ENCODE measurements at regions not wholly inside any gene's neighbourhood (a gene's known extent, or its start where the extent isn't known, plus 50 kb on each side); places are given as distances from the start of the nearest gene placed in this dataset.

- no peak overlapping the region for H3K4me3 ChIP-seq (ENCODE audit: insufficient read depth, low read depth, low read length)
Observed at GRCh38 chr5:154603485-154603884, 125.5 kb upstream of the HAND1 start.

GRCh38 chr5:154603011-154603410 is 125.0 kb upstream of the HAND1 start:
- Mint-ChIP-seq H3K9me3 (ENCODE audit: unreplicated experiment) (no peaks in the 10 kb centered on the region), H3K4me1 (ENCODE audit: low read depth, unreplicated experiment) (no peaks in the 10 kb centered on the region)
- H3K4me3 ChIP-seq (ENCODE audit: insufficient read depth, low read depth, low read length) = no peak overlapping the region

More at GRCh38 chr5:154603485-154603884, 125.5 kb upstream of the HAND1 start:
- Mint-ChIP-seq H3K4me3 (ENCODE audit: unreplicated experiment) (no peak overlapping the region), H3K4me1 (ENCODE audit: low read depth, unreplicated experiment) (no peaks in the 10 kb centered on the region), H3K36me3 (ENCODE audit: low read depth, unreplicated experiment) (no peaks in the 10 kb centered on the region), H3K9me3 (ENCODE audit: unreplicated experiment) (no peaks in the 10 kb centered on the region), H3K27ac (ENCODE audit: unreplicated experiment) (no peak overlapping the region), H3K27me3 (ENCODE audit: low read depth, unreplicated experiment) (peaks cover 63% of the 10 kb centered on the region)
- Histone ChIP-seq H3K9me3 (ENCODE audit: insufficient read depth, low read depth, low read length) (no peaks in the 10 kb centered on the region), H3K79me2 (ENCODE audit: insufficient read depth, low read length) (no peaks in the 10 kb centered on the region), H4K20me1 (ENCODE audit: insufficient read depth, low read length) (no peaks in the 10 kb centered on the region), H3K4me1 (ENCODE audit: insufficient read depth, low read length) (peaks cover 6% of the 10 kb centered on the region), H3K9ac (ENCODE audit: low read length) (no peak overlapping the region), H3K4me2 (ENCODE audit: low read length) (no peak overlapping the region), H2AFZ (ENCODE audit: low read depth, low read length) (no peak overlapping the region), H3K27ac (ENCODE audit: low read depth, low read length) (no peak overlapping the region), H3K27me3 (ENCODE audit: insufficient read depth, low read length) (peaks cover 22% of the 10 kb centered on the region), H3K36me3 (ENCODE audit: insufficient read depth, low read length) (no peaks in the 10 kb centered on the region)
- TF ChIP-seq CTCF (IDR thresholded peaks at IDR 0.05; ENCODE audit: insufficient read depth, low read depth, low read length) (no peak), EZH2 (IDR thresholded peaks at IDR 0.05; ENCODE audit: insufficient read depth, low read length) (no peak)
- no peak for DNase-seq (ENCODE audit: low read depth)
- no peak for FAIRE-seq

More at GRCh38 chr5:154603011-154603410, 125.0 kb upstream of the HAND1 start:
- FAIRE-seq (no peak), DNase-seq (ENCODE audit: low read depth) (no peak)
- no peak overlapping the region for H3K4me2 ChIP-seq (ENCODE audit: low read length)
- H2AFZ ChIP-seq (ENCODE audit: low read depth, low read length) = no peak overlapping the region
- no peak overlapping the region for H3K27ac Mint-ChIP-seq (ENCODE audit: unreplicated experiment)
- H3K4me1 ChIP-seq (ENCODE audit: insufficient read depth, low read length) = peaks cover 6% of the 10 kb centered on the region
- no peak overlapping the region for H3K9ac ChIP-seq (ENCODE audit: low read length)
- peaks cover 22% of the 10 kb centered on the region for H3K27me3 ChIP-seq (ENCODE audit: insufficient read depth, low read length)
- no peak overlapping the region for H3K27ac ChIP-seq (ENCODE audit: low read depth, low read length)
- no peak for TF ChIP-seq EZH2 (IDR thresholded peaks at IDR 0.05; ENCODE audit: insufficient read depth, low read length)
- TF ChIP-seq CTCF (IDR thresholded peaks at IDR 0.05; ENCODE audit: insufficient read depth, low read depth, low read length) = no peak
- H4K20me1 ChIP-seq (ENCODE audit: insufficient read depth, low read length) = no peaks in the 10 kb centered on the region
- peaks cover 2% of the 10 kb centered on the region for H3K9me3 ChIP-seq (ENCODE audit: insufficient read depth, low read depth, low read length)
- no peaks in the 10 kb centered on the region for H3K36me3 ChIP-seq (ENCODE audit: insufficient read depth, low read length)
- H3K36me3 Mint-ChIP-seq (ENCODE audit: low read depth, unreplicated experiment) = no peaks in the 10 kb centered on the region
- no peak overlapping the region for H3K4me3 Mint-ChIP-seq (ENCODE audit: unreplicated experiment)
- no peaks in the 10 kb centered on the region for H3K79me2 ChIP-seq (ENCODE audit: insufficient read depth, low read length)
- H3K27me3 Mint-ChIP-seq (ENCODE audit: low read depth, unreplicated experiment) = peaks cover 67% of the 10 kb centered on the region
